Vagina (tissue), 2 donors: ENCODE measurements at regions not wholly inside any gene's neighbourhood (a gene's known extent, or its start where the extent isn't known, plus 50 kb on each side); places are given as distances from the start of the nearest gene placed in this dataset.

Experiments
- DNase-seq, 2 donors: peaks; one replicate each; pipeline ENCODE4 v3.0.0-alpha.2; 2017; ENCODE audit errors: extremely low spot score in 2 of 2
- H3K27ac ChIP-seq: fragments of 200-600 bp; sonication (generic); one replicate; pipeline ENCODE4 v1.5.1; 2019
- H3K27me3 ChIP-seq: fragments of 200-600 bp; sonication (generic); one replicate; pipeline ENCODE4 v1.5.1; 2019
- H3K36me3 ChIP-seq, 2 donors: fragments of 200-600 bp; sonication (generic); one replicate each; pipeline ENCODE4 v1.5.1; 2017 to 2019
- H3K4me1 ChIP-seq: fragments of 200-600 bp; sonication (generic); one replicate; pipeline ENCODE4 v1.5.1; 2019
- H3K4me3 ChIP-seq, 2 donors: fragments of 200-600 bp; sonication (generic); 1 replicate in 1 of 2; 2 replicates in 1 of 2; pipeline ENCODE4 v1.5.1; 2016 to 2019
- H3K9me3 ChIP-seq: fragments of 200-600 bp; sonication (generic); one replicate; pipeline ENCODE4 v1.5.1; 2019
- POLR2A ChIP-seq, 2 donors: fragments of 450-650 bp; IDR thresholded peaks; one replicate each; pipeline ENCODE4 v1.6.1; 2017; ENCODE audit warnings: antibody characterized with exemption in 2 of 2, mild to moderate bottlenecking in 2 of 2, moderate library complexity in 2 of 2
- POLR2AphosphoS5 ChIP-seq, 2 donors: sonication (generic); formaldehyde crosslinking; IDR thresholded peaks; one replicate each; pipeline ENCODE4 v1.9.0; 2017; ENCODE audit warnings: antibody characterized with exemption in 2 of 2, mild to moderate bottlenecking in 2 of 2, low read depth in 1 of 2; ENCODE audit not compliant: insufficient read depth in 1 of 2
- intact Hi-C: fragments of 100-400 bp; cut with DNase I; formaldehyde crosslinking; loops from one replicate; pipeline ENCODE4 v1.15.1; 2023
- TF ChIP-seq, protein P1 (sequence below), 3 experiments: fragments of 450-650 bp in 2 of 3; fragments of 200-600 bp in 1 of 3; sonication (generic) in 1 of 3; IDR thresholded peaks; one replicate each; pipeline ENCODE4 v1.5.1; 2017 to 2019; ENCODE audit warnings: antibody characterized with exemption in 3 of 3, mild to moderate bottlenecking in 2 of 3, moderate library complexity in 2 of 3

DNA sequence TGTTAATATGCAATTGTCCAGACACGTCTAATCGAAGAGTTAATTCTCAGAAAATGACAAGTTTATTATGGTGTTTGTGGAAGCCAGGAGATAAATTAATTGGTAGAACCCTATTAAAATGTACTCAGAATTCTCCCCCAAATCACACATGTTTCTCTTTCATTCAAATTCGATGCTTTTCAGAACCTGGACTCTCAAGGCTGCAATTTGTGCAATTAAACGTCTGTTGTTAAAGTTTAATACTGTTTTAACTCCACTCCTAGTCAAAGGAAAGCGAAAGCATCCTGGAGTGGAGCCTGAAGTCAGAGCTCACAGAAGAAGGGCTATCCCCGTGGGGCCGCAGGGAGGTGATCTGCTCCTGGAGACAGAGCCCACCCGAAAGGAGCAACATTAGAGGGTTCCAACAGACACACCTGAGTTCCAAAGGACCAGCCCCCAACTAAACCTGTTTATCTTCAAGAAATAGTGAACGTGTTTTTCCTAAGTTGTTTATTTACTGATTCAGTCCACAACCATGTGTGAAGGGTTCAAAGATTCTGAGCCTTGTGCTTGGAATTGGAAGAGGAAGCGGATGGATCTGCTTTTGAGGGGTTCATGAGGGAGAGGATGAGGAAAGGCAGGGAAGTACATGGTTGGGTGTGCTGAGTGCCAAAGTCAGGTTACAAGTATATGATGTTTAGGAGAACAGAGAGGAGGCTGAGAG lies 68.0 kb upstream of the AKT3 start:
- Histone ChIP-seq H3K36me3 (no peaks in the 10 kb centered on the region), H3K9me3 (no peaks in the 10 kb centered on the region), H3K4me1 (peaks cover 17% of the 10 kb centered on the region), H3K4me3 (peak overlapping the region; percentile 46 to 61), H3K27ac (peak overlapping the region; percentile 28), H3K27me3 (no peaks in the 10 kb centered on the region)
- intact Hi-C loops, result no loop called here
- TF ChIP-seq, protein P1, sequence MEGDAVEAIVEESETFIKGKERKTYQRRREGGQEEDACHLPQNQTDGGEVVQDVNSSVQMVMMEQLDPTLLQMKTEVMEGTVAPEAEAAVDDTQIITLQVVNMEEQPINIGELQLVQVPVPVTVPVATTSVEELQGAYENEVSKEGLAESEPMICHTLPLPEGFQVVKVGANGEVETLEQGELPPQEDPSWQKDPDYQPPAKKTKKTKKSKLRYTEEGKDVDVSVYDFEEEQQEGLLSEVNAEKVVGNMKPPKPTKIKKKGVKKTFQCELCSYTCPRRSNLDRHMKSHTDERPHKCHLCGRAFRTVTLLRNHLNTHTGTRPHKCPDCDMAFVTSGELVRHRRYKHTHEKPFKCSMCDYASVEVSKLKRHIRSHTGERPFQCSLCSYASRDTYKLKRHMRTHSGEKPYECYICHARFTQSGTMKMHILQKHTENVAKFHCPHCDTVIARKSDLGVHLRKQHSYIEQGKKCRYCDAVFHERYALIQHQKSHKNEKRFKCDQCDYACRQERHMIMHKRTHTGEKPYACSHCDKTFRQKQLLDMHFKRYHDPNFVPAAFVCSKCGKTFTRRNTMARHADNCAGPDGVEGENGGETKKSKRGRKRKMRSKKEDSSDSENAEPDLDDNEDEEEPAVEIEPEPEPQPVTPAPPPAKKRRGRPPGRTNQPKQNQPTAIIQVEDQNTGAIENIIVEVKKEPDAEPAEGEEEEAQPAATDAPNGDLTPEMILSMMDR (IDR thresholded peaks at IDR 0.05), result no peak
- TF ChIP-seq POLR2AphosphoS5 (IDR thresholded peaks at IDR 0.05; ENCODE audit: insufficient read depth in 1 of 2, low read depth in 1 of 2), result no peak
- TF ChIP-seq POLR2A (IDR thresholded peaks at IDR 0.05), result no peak
- DNase-seq, result no peak

DNA sequence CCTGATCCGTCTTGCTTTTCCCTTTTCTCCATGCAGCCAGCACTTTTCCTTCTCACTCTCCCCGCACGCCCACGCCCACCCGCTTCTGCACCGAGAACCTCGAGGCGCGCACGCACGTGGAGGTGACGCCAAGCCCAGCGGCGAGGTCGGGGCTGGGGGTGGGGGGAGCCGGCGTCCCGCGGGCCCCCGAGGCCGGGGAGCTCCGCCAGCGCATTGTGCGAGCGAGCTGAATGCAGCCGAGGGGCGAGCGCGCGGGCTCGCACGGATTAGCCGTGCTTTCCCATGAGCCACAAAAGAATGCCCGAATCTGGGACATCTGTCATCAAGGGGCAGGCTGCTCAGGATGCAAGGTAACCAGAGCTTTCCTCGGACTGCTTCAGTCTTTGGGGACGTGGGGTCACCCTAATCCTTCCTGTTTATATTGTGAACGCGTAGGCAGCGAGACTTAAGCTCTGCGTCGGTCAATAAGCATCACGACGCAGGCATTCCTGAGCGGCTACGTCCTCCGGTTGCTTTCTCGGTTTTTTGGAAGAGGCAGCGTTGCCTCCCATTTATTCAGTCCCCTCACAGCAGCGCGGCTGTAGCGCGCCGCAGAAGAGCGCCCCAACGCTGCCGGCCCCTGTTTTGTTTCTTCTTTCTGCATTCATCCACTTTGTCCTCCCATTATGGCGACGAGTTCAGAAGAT lies 67.3 kb upstream of the AKT3 start:
- DNase-seq, result no peak
- Histone ChIP-seq H3K27ac (peak overlapping the region; percentile 28), H3K9me3 (no peaks in the 10 kb centered on the region), H3K4me1 (peaks cover 17% of the 10 kb centered on the region), H3K36me3 (no peaks in the 10 kb centered on the region), H3K27me3 (no peaks in the 10 kb centered on the region), H3K4me3 (peak overlapping the region; percentile 46 to 61)
- intact Hi-C loops, result no loop called here
- TF ChIP-seq, protein P1 (IDR thresholded peaks at IDR 0.05), result no peak
- TF ChIP-seq POLR2AphosphoS5 (IDR thresholded peaks at IDR 0.05; ENCODE audit: insufficient read depth in 1 of 2, low read depth in 1 of 2) (peak in 1 of 2 donors; percentile 63), POLR2A (IDR thresholded peaks at IDR 0.05) (no peak)

DNA sequence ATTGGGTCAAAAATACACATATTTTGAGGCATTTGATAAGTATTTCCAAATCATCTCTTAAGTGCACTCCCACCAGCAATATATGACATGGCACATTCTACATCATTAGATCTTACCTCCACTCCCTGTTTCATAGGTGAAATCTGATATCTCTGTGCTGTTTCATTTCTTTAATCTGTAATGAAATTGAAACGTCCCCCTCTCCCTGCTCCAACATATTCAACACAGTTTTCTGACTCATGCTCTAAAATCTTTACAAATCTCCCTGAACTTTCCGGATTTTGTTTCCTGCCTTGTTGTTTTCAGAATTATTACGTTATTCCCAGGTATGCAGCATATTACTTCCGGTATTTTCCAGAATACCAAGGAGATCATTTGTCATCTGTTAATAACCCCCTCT lies 66.1 kb upstream of the AKT3 start:
- intact Hi-C loops, result no loop called here
- no peak for TF ChIP-seq POLR2A (IDR thresholded peaks at IDR 0.05)
- TF ChIP-seq POLR2AphosphoS5 (IDR thresholded peaks at IDR 0.05; ENCODE audit: insufficient read depth in 1 of 2, low read depth in 1 of 2), result no peak
- TF ChIP-seq, protein P1 (IDR thresholded peaks at IDR 0.05), result no peak
- Histone ChIP-seq H3K27ac (no peak overlapping the region), H3K9me3 (no peaks in the 10 kb centered on the region), H3K27me3 (no peaks in the 10 kb centered on the region), H3K36me3 (no peaks in the 10 kb centered on the region), H3K4me3 (no peak overlapping the region), H3K4me1 (peaks cover 17% of the 10 kb centered on the region)
- no peak for DNase-seq

DNA sequence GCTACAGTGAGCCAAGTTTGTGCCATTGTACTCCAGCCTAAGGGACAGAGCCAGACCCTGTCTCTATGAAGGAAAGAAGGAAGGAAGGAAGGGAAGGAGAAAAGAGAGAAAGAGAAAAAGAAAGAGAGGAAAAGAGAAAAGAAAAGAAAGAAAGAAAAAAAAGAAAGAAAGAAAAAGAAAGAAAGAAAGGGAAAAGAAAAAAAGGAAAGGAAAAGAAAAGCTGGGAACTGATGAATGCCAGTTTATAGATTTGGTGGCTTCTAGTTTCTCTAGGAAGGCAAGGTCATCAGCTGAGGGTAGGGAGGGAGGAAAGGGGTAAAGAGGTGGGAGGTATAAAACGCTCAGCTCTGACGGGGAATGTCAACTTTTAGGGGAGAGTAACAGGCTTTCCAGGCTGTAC lies 62.3 kb upstream of the AKT3 start:
- DNase-seq, result no peak
- Histone ChIP-seq H3K4me3 (no peak overlapping the region), H3K27ac (no peak overlapping the region), H3K9me3 (no peaks in the 10 kb centered on the region), H3K4me1 (peaks cover 11% of the 10 kb centered on the region), H3K27me3 (no peaks in the 10 kb centered on the region), H3K36me3 (no peaks in the 10 kb centered on the region)
- intact Hi-C loops, result no loop called here
- TF ChIP-seq POLR2AphosphoS5 (IDR thresholded peaks at IDR 0.05; ENCODE audit: insufficient read depth in 1 of 2, low read depth in 1 of 2) (no peak), POLR2A (IDR thresholded peaks at IDR 0.05) (no peak)
- TF ChIP-seq, protein P1 (IDR thresholded peaks at IDR 0.05), result no peak

DNA sequence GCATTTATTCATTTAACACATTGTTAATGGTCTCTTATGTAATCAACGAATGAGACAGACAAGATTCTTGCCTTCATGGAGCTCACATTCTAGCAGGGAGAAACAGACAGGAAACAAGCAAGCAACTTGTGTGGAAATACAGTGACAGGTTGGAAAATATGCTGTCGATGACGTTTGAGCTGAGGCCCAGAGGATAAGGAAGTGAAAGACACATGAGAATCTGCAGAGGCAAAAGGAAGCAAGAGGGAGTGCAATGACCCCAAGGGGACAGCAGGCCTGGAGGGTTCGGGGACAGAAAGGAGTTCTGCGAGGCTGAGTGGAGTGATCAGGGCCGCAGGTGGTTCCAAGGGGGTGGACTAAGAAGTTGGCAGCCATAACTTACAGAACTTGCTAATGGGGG lies 60.6 kb upstream of the AKT3 start:
- Histone ChIP-seq H3K4me1 (no peaks in the 10 kb centered on the region), H3K27me3 (no peaks in the 10 kb centered on the region), H3K9me3 (no peaks in the 10 kb centered on the region), H3K27ac (no peak overlapping the region), H3K36me3 (no peaks in the 10 kb centered on the region), H3K4me3 (no peak overlapping the region)
- intact Hi-C loops, result no loop called here
- TF ChIP-seq POLR2AphosphoS5 (IDR thresholded peaks at IDR 0.05; ENCODE audit: insufficient read depth in 1 of 2, low read depth in 1 of 2) (no peak), POLR2A (IDR thresholded peaks at IDR 0.05) (no peak)
- no peak for DNase-seq
